GM23248 (cell line): ENCODE measurements at regions not wholly inside any gene's neighbourhood (a gene's known extent, or its start where the extent isn't known, plus 50 kb on each side); places are given as distances from the start of the nearest gene placed in this dataset.

ENCODE experiments used
- DNase-seq: peaks from one replicate; pipeline ENCODE4 v3.0.0-alpha.2; 2015
- H2AFZ ChIP-seq: fragments of 200-600 bp; sonication (generic); 2 replicates; pipeline ENCODE4 v1.6.1; 2016; ENCODE audit warnings: antibody characterized with exemption
- H3F3A ChIP-seq: fragments of 200-600 bp; sonication (generic); 2 replicates; pipeline ENCODE4 v1.6.1; 2016; ENCODE audit warnings: mild to moderate bottlenecking, antibody characterized with exemption, mixed run types; ENCODE audit not compliant: insufficient read depth
- H3K27ac ChIP-seq: fragments of 200-600 bp; sonication (generic); 2 replicates; pipeline ENCODE4 v1.5.1; 2016; ENCODE audit warnings: mild to moderate bottlenecking
- H3K27me3 ChIP-seq: fragments of 200-600 bp; sonication (generic); replicated peaks from 2 replicates; pipeline ENCODE4 v1.6.1; 2016; ENCODE audit warnings: mild to moderate bottlenecking; ENCODE audit not compliant: insufficient read depth
- H3K36me3 ChIP-seq: fragments of 200-600 bp; sonication (generic); 2 replicates; pipeline ENCODE4 v1.6.1; 2016; ENCODE audit warnings: low read depth, mild to moderate bottlenecking
- H3K4me1 ChIP-seq: fragments of 200-600 bp; sonication (generic); 2 replicates; pipeline ENCODE4 v1.6.1; 2016; ENCODE audit warnings: mild to moderate bottlenecking; ENCODE audit not compliant: insufficient read depth
- H3K4me2 ChIP-seq: fragments of 200-600 bp; sonication (generic); one replicate; pipeline ENCODE4 v1.6.1; 2016; ENCODE audit warnings: mild to moderate bottlenecking; ENCODE audit not compliant: unreplicated experiment
- H3K4me3 ChIP-seq: fragments of 200-600 bp; sonication (generic); 2 replicates; pipeline ENCODE4 v1.5.1; 2016; ENCODE audit warnings: mild to moderate bottlenecking
- H3K79me2 ChIP-seq: fragments of 200-600 bp; sonication (generic); 2 replicates; pipeline ENCODE4 v1.6.1; 2016; ENCODE audit warnings: mild to moderate bottlenecking; ENCODE audit not compliant: insufficient read depth
- H3K9ac ChIP-seq: fragments of 200-600 bp; sonication (generic); 2 replicates; pipeline ENCODE4 v1.6.1; 2016; ENCODE audit warnings: mild to moderate bottlenecking
- H3K9me2 ChIP-seq: fragments of 200-600 bp; sonication (generic); 2 replicates; pipeline ENCODE4 v1.6.1; 2016; ENCODE audit warnings: mixed run types, mild to moderate bottlenecking, moderate library complexity; ENCODE audit not compliant: insufficient read depth
- H3K9me3 ChIP-seq: fragments of 200-600 bp; sonication (generic); one replicate; pipeline ENCODE4 v1.6.1; 2017; ENCODE audit warnings: low read depth
- H4K20me1 ChIP-seq: fragments of 200-600 bp; sonication (generic); 2 replicates; pipeline ENCODE4 v1.6.0; 2016; ENCODE audit not compliant: insufficient read depth
- EZH2 ChIP-seq: fragments of 200-600 bp; sonication (generic); IDR thresholded peaks from 2 replicates; pipeline ENCODE4 v1.6.1; 2018; ENCODE audit warnings: antibody characterized with exemption, mild to moderate bottlenecking; ENCODE audit not compliant: insufficient read depth, poor library complexity, severe bottlenecking
- EZH2phosphoT487 ChIP-seq: fragments of 200-600 bp; sonication (generic); IDR thresholded peaks from 2 replicates; pipeline ENCODE4 v1.6.1; 2018; ENCODE audit warnings: antibody characterized with exemption, moderate library complexity, mild to moderate bottlenecking, low read depth; ENCODE audit not compliant: insufficient read depth
- WGBS, 2 experiments: methylation state at CpG; one replicate each; pipeline ENCODE4 v1.1.6; 2015 to 2017; ENCODE audit warnings: low lambda C conversion rate in 2 of 2, low coverage in 1 of 2; ENCODE audit errors: missing lambda C conversion rate in 2 of 2; 5-methylcytosine and 5-hydroxymethylcytosine counted together
- in situ Hi-C: fragments of 300-500 bp; cut with MboI; formaldehyde crosslinking; loops from 2 replicates; pipeline ENCODE4 v1.15.0; 2020

DNA sequence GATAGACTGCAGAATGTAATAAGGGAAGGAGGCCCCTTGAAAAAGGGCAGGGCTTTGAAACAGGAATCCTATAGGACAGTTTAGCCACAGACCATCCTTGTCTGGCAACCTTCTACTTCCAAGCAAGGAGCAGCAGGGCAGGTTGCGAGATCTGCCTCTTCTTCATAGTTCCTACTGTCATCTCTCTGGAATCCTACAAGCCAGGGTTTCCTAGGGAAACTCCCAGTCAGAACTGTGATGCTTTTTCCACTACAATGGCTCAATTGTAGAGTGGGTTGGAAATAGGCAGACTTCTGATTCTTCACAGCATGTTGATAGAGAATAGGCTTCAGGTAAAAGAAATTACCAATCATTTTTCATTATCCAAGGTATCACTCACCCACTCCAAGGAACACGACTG is 186.3 kb downstream of the DACT1 start:
- Histone ChIP-seq H3K27ac (no peak overlapping the region; the same call in 1 of the 2 replicates), H3K9ac (no peak overlapping the region), H3K9me3 (no peaks in the 10 kb centered on the region), H3F3A (no peaks in the 10 kb centered on the region), H3K4me1 (peaks cover 4% of the 10 kb centered on the region; the same call in 1 of the 2 replicates), H3K4me2 (no peak overlapping the region), H3K27me3 (no peaks in the 10 kb centered on the region), H2AFZ (no peak overlapping the region), H3K9me2 (no peaks in the 10 kb centered on the region), H3K36me3 (no peaks in the 10 kb centered on the region), H4K20me1 (no peaks in the 10 kb centered on the region), H3K4me3 (no peak overlapping the region), H3K79me2 (no peaks in the 10 kb centered on the region)
- 51 to 61% methylated on average over 2 of the region's 2 CpGs for WGBS, 2 experiments
- DNase-seq: peak; percentile 67
- TF ChIP-seq EZH2: no peak
- no peak for TF ChIP-seq EZH2phosphoT487
- in situ Hi-C loops: no loop called here

DNA sequence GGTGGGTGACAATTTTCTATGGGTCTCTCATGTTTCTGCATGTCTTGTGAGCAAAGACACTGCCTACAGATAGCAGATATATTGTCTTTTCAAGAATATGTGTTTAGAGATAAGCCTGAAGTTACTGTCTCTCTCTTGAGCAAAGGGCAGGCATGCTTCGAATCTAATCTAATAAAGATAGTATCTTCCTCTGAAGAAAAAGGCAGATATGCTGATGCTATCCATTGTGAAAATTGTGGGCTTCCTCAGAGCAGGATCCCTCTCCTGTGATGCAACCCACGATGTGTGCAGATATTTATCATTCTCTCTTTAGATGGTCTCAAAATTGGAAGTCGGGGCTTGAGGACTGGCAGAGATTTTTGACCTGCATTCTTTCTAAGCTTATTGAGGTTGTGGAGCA is 187.0 kb downstream of the DACT1 start:
- no peak for DNase-seq
- no peaks in the 10 kb centered on the region for H3K36me3 ChIP-seq
- peaks cover 4% of the 10 kb centered on the region; the same call in 1 of the 2 replicates for H3K4me1 ChIP-seq
- H2AFZ ChIP-seq: no peak overlapping the region
- H3K9me2 ChIP-seq: no peaks in the 10 kb centered on the region
- H3K27me3 ChIP-seq: no peaks in the 10 kb centered on the region
- no peak overlapping the region for H3K4me2 ChIP-seq
- H3F3A ChIP-seq: no peaks in the 10 kb centered on the region
- WGBS, 2 experiments: 58 to 59% methylated on average over 3 of the region's 3 CpGs
- in situ Hi-C loops: no loop called here
- H3K27ac ChIP-seq: no peak overlapping the region
- no peaks in the 10 kb centered on the region for H4K20me1 ChIP-seq
- H3K79me2 ChIP-seq: no peaks in the 10 kb centered on the region
- H3K4me3 ChIP-seq: no peak overlapping the region
- TF ChIP-seq EZH2phosphoT487 (no peak), EZH2 (no peak)
- no peaks in the 10 kb centered on the region for H3K9me3 ChIP-seq
- H3K9ac ChIP-seq: no peak overlapping the region

GRCh38 chr14:58825606-58826005 is 187.8 kb downstream of the DACT1 start:
- no peaks in the 10 kb centered on the region for H3K9me3 ChIP-seq
- no peak for DNase-seq
- WGBS, 2 experiments: 70 to 73% methylated on average over 2 of the region's 2 CpGs

DNA sequence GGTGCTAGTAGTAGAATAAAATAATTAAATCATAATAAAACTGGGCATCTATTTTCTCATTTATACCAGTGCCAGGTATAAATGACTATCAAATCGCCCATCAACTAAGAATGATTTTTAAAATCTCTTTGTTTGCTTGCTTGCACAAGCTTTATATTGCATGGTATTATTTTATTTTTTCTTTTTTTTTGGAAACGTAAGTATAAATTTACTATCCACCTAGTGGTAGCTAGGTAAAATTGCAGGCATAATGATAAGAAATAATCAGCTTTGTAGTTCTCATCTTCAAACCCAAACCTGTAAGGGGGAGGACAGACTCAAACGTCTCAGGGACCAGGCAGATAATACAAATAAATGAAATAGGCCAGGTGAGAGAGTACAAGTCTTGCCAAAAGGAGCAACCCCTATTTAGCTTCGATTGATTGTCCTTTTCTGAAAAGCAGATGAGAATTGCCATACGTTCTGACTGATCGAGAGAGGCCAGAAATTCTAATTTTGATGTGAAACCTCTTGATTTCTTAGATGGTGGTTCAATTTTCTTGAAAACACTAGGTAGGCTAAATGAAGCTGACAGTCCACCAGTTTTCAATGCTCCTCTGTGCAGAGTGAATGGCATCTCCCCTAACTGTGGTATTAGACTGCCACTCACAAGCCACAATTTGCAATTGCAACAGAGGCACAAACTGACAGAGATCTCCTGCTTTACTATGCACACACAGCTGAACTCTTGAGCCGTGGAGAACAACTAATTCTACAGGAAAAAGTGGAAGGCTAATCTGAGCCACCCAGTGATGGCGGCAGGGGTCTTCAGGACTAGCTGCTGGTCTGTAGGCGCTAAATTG is 189.3 kb downstream of the DACT1 start:
- H3K36me3 ChIP-seq: no peaks in the 10 kb centered on the region
- H3K9me3 ChIP-seq: no peaks in the 10 kb centered on the region
- H3F3A ChIP-seq: no peaks in the 10 kb centered on the region
- no peaks in the 10 kb centered on the region for H3K27me3 ChIP-seq
- TF ChIP-seq EZH2phosphoT487 (no peak), EZH2 (no peak)
- no peaks in the 10 kb centered on the region for H3K79me2 ChIP-seq
- no peak overlapping the region for H3K4me2 ChIP-seq
- peaks cover 4% of the 10 kb centered on the region; the same call in 1 of the 2 replicates for H3K4me1 ChIP-seq
- H3K27ac ChIP-seq: no peak overlapping the region
- 75 to 80% methylated on average over 9 of the region's 9 CpGs for WGBS, 2 experiments
- DNase-seq: no peak
- in situ Hi-C loops: no loop called here
- H4K20me1 ChIP-seq: no peaks in the 10 kb centered on the region
- no peaks in the 10 kb centered on the region for H3K9me2 ChIP-seq
- no peak overlapping the region for H2AFZ ChIP-seq
- no peak overlapping the region for H3K4me3 ChIP-seq
- H3K9ac ChIP-seq: no peak overlapping the region

More at GRCh38 chr14:58825606-58826005, 187.8 kb downstream of the DACT1 start:
- Histone ChIP-seq H3K4me2 (no peak overlapping the region), H3K36me3 (no peaks in the 10 kb centered on the region), H3F3A (no peaks in the 10 kb centered on the region), H3K27me3 (no peaks in the 10 kb centered on the region), H3K9ac (no peak overlapping the region), H3K79me2 (no peaks in the 10 kb centered on the region), H3K4me3 (no peak overlapping the region), H4K20me1 (no peaks in the 10 kb centered on the region), H3K4me1 (peaks cover 4% of the 10 kb centered on the region; the same call in 1 of the 2 replicates), H3K9me2 (no peaks in the 10 kb centered on the region), H2AFZ (no peak overlapping the region), H3K27ac (no peak overlapping the region)
- TF ChIP-seq EZH2phosphoT487 (no peak), EZH2 (no peak)
- in situ Hi-C loops: no loop called here
